Gastrocnemius medialis (tissue), 4 donors: ENCODE measurements at regions not wholly inside any gene's neighbourhood (a gene's known extent, or its start where the extent isn't known, plus 50 kb on each side); places are given as distances from the start of the nearest gene placed in this dataset.
A peak's percentile ranks its signal among the peaks of the same experiment; 100 is the strongest.

ENCODE experiments used
- ATAC-seq, 2 donors: fragments of 150-250 bp; one replicate each; pipeline ENCODE4 v1.9.1; 2016
- DNase-seq, 2 donors: peaks; one replicate each; pipeline ENCODE4 v3.0.0-alpha.2; 2019
- H3K27ac ChIP-seq, 4 donors: fragments of 200-600 bp; sonication (generic); 1 replicate in 1 of 4; 2 replicates in 3 of 4; pipeline ENCODE4 v1.5.1; 2016 to 2018; ENCODE audit warnings: mild to moderate bottlenecking in 2 of 4, moderate library complexity in 1 of 4
- H3K27me3 ChIP-seq, 3 donors: fragments of 200-600 bp; sonication (generic) in 2 of 3; 1 replicate in 1 of 3; 2 replicates in 2 of 3; pipeline versions ENCODE4 v1.5.1 to v1.6.0; 2016 to 2019; ENCODE audit warnings: mild to moderate bottlenecking in 1 of 3, moderate library complexity in 1 of 3
- H3K36me3 ChIP-seq, 2 donors: fragments of 200-600 bp; sonication (generic) in 1 of 2; one replicate each; pipeline ENCODE4 v1.5.1; 2017 to 2018
- H3K4me1 ChIP-seq, 2 donors: fragments of 200-600 bp; sonication (generic) in 1 of 2; one replicate each; pipeline ENCODE4 v1.5.1; 2016 to 2017; ENCODE audit warnings: mild to moderate bottlenecking in 2 of 2
- H3K4me3 ChIP-seq, 4 donors: fragments of 200-600 bp; sonication (generic) in 3 of 4; 1 replicate in 1 of 4; 2 replicates in 3 of 4; pipeline ENCODE4 v1.5.1; 2016 to 2019; ENCODE audit warnings: mild to moderate bottlenecking in 2 of 4
- H3K9me3 ChIP-seq, 3 donors: fragments of 200-600 bp; sonication (generic) in 2 of 3; 1 replicate in 1 of 3; 2 replicates in 2 of 3; pipeline ENCODE4 v1.5.1; 2016 to 2019
- CTCF ChIP-seq, 5 experiments: fragments of 450-650 bp in 3 of 5; fragments of 200-600 bp in 2 of 5; sonication (generic) in 2 of 5; IDR thresholded peaks in 4 of 5; conservative IDR thresholded peaks in 1 of 5; 1 replicate in 4 of 5; 2 replicates in 1 of 5; pipeline ENCODE4 v1.5.1; 2016 to 2019; ENCODE audit warnings: antibody characterized with exemption in 5 of 5, mild to moderate bottlenecking in 3 of 5, moderate library complexity in 3 of 5
- POLR2A ChIP-seq, 2 donors: fragments of 450-650 bp; IDR thresholded peaks; one replicate each; pipeline ENCODE4 v1.6.1; 2017; ENCODE audit warnings: antibody characterized with exemption in 2 of 2, mild to moderate bottlenecking in 2 of 2, moderate library complexity in 2 of 2
- in situ Hi-C, 4 donors: fragments of 200-750 bp; cut with MboI; loops; one replicate each; pipeline versions ENCODE4 v1.15.0 to v1.8.0; 2017; ENCODE audit warnings: low sequenced_read_pairs in 4 of 4
- intact Hi-C: fragments of 100-400 bp; cut with DNase I; formaldehyde crosslinking; loops from one replicate; pipeline ENCODE4 v1.15.1; 2023; ENCODE audit warnings: low total_unique reads

GRCh38 chr3:4011166-4011565 lies 211.9 kb downstream of the LRRN1 start:
- intact Hi-C loops (no loop called here), in situ Hi-C loops (loop anchor here in 1 of 4 donors (25.0 kb wide), 1 partner anchor 799 kb away; no protein-coding TSS in a partner anchor)
- H3K4me3 ChIP-seq = no peak overlapping the region
- peak in 1 of 2 donors; percentile 33 for ATAC-seq
- no peak overlapping the region for H3K27ac ChIP-seq
- H3K36me3 ChIP-seq = no peaks in the 10 kb centered on the region
- DNase-seq = no peak
- no peaks in the 10 kb centered on the region for H3K4me1 ChIP-seq
- H3K27me3 ChIP-seq = no peaks in the 10 kb centered on the region
- TF ChIP-seq POLR2A (IDR thresholded peaks at IDR 0.05) (no peak), CTCF (IDR thresholded peaks at IDR 0.05 in 4 of 5, conservative IDR thresholded peaks at IDR 0.05 in 1 of 5) (no peak)
- no peaks in the 10 kb centered on the region for H3K9me3 ChIP-seq

GRCh38 chr3:4015426-4015825 lies 216.2 kb downstream of the LRRN1 start:
- intact Hi-C loops (no loop called here), in situ Hi-C loops (loop anchor here in 1 of 4 donors (25.0 kb wide), 1 partner anchor 803 kb away; no protein-coding TSS in a partner anchor)
- TF ChIP-seq POLR2A (IDR thresholded peaks at IDR 0.05) = no peak
- no peak for TF ChIP-seq CTCF (IDR thresholded peaks at IDR 0.05 in 4 of 5, conservative IDR thresholded peaks at IDR 0.05 in 1 of 5)
- Histone ChIP-seq H3K27ac (no peak overlapping the region), H3K4me3 (no peak overlapping the region), H3K27me3 (no peaks in the 10 kb centered on the region), H3K36me3 (no peaks in the 10 kb centered on the region), H3K9me3 (no peaks in the 10 kb centered on the region), H3K4me1 (no peaks in the 10 kb centered on the region)
- DNase-seq = no peak
- no peak for ATAC-seq

- DNase-seq (no peak), ATAC-seq (no peak)
- Histone ChIP-seq H3K9me3 (no peaks in the 10 kb centered on the region), H3K27me3 (no peaks in the 10 kb centered on the region), H3K4me1 (no peaks in the 10 kb centered on the region), H3K27ac (no peak overlapping the region), H3K36me3 (no peaks in the 10 kb centered on the region), H3K4me3 (no peak overlapping the region)
- in situ Hi-C loops (loop anchor here in 1 of 4 donors (25.0 kb wide), 1 partner anchor 807 kb away; no protein-coding TSS in a partner anchor), intact Hi-C loops (no loop called here)
- no peak for TF ChIP-seq POLR2A (IDR thresholded peaks at IDR 0.05)
- no peak for TF ChIP-seq CTCF (IDR thresholded peaks at IDR 0.05 in 4 of 5, conservative IDR thresholded peaks at IDR 0.05 in 1 of 5)
These were observed 220.3 kb downstream of the LRRN1 start for GRCh38 chr3:4019501-4019900.

- in situ Hi-C loops (loop anchor here in 1 of 4 donors (25.0 kb wide), 1 partner anchor 809 kb away; no protein-coding TSS in a partner anchor), intact Hi-C loops (no loop called here)
These were observed 221.9 kb downstream of the LRRN1 start for GRCh38 chr3:4021162-4021561.

More at GRCh38 chr3:4021162-4021561, 221.9 kb downstream of the LRRN1 start:
- TF ChIP-seq POLR2A (IDR thresholded peaks at IDR 0.05) (no peak), CTCF (IDR thresholded peaks at IDR 0.05 in 4 of 5, conservative IDR thresholded peaks at IDR 0.05 in 1 of 5) (no peak)
- H3K4me3 ChIP-seq = no peak overlapping the region
- no peaks in the 10 kb centered on the region for H3K27me3 ChIP-seq
- H3K9me3 ChIP-seq = no peaks in the 10 kb centered on the region
- H3K36me3 ChIP-seq = no peaks in the 10 kb centered on the region
- H3K27ac ChIP-seq = no peak overlapping the region
- H3K4me1 ChIP-seq = no peaks in the 10 kb centered on the region
- no peak for ATAC-seq
- no peak for DNase-seq
